GM21390 (cell line): ENCODE measurements at regions not wholly inside any gene's neighbourhood (a gene's known extent, or its start where the extent isn't known, plus 50 kb on each side); places are given as distances from the start of the nearest gene placed in this dataset.

ENCODE experiments used
- ATAC-seq: cut with Tn5 transposase; IDR thresholded peaks from one replicate; pipeline ENCODE4 v1.9.1; 2021; ENCODE audit not compliant: unreplicated experiment

- ATAC-seq = no peak
Observed at GRCh38 chr6:105909106-105909505, 177.0 kb upstream of the PRDM1 start.

- no peak for ATAC-seq
Observed at GRCh38 chr6:105907991-105908390, 178.1 kb upstream of the PRDM1 start.

GRCh38 chr6:105907301-105907700 lies 178.8 kb upstream of the PRDM1 start:
- no peak for ATAC-seq

- no peak for ATAC-seq
Observed at GRCh38 chr6:105902401-105903031, 183.6 kb upstream of the PRDM1 start.

- ATAC-seq = no peak
Observed at GRCh38 chr6:105901583-105901982, 184.6 kb upstream of the PRDM1 start.

- ATAC-seq = no peak
Observed at GRCh38 chr6:105900125-105900937, 185.8 kb upstream of the PRDM1 start.

GRCh38 chr6:105898286-105898685 lies 187.8 kb upstream of the PRDM1 start:
- ATAC-seq = peak; percentile 63

- ATAC-seq = no peak
Observed at GRCh38 chr6:105897131-105897530, 189.0 kb upstream of the PRDM1 start.

GRCh38 chr6:105896821-105897095 lies 189.4 kb upstream of the PRDM1 start:
- no peak for ATAC-seq

GRCh38 chr6:105896052-105896820 lies 189.9 kb upstream of the PRDM1 start:
- ATAC-seq = no peak

- ATAC-seq = no peak
Observed at GRCh38 chr6:105894556-105894955, 191.6 kb upstream of the PRDM1 start.

GRCh38 chr6:105893741-105894140 lies 192.4 kb upstream of the PRDM1 start:
- no peak for ATAC-seq

- peak; percentile 87 for ATAC-seq
Observed at GRCh38 chr6:105892577-105893262, 193.4 kb upstream of the PRDM1 start.

- no peak for ATAC-seq
Observed at GRCh38 chr6:105890521-105891244, 195.5 kb upstream of the PRDM1 start.

GRCh38 chr6:105889902-105890301 lies 196.2 kb upstream of the PRDM1 start:
- no peak for ATAC-seq

- ATAC-seq = no peak
Observed at GRCh38 chr6:105886814-105887544, 199.2 kb upstream of the PRDM1 start.

GRCh38 chr6:105886066-105886813 lies 199.9 kb upstream of the PRDM1 start:
- ATAC-seq = no peak

- no peak for ATAC-seq
Observed at GRCh38 chr6:105884426-105884825, 201.7 kb upstream of the PRDM1 start.

GRCh38 chr6:105884011-105884410 lies 202.1 kb upstream of the PRDM1 start:
- no peak for ATAC-seq
